CD4-positive, alpha-beta T cell treated with Interleukin-1 beta for 1 hour (primary cell): ENCODE measurements at regions not wholly inside any gene's neighbourhood (a gene's known extent, or its start where the extent isn't known, plus 50 kb on each side); places are given as distances from the start of the nearest gene placed in this dataset.

Experiments used
- DNase-seq, 2 donors: peaks; one replicate each; pipeline ENCODE4 v3.0.0-alpha.2; 2020 to 2022

DNA sequence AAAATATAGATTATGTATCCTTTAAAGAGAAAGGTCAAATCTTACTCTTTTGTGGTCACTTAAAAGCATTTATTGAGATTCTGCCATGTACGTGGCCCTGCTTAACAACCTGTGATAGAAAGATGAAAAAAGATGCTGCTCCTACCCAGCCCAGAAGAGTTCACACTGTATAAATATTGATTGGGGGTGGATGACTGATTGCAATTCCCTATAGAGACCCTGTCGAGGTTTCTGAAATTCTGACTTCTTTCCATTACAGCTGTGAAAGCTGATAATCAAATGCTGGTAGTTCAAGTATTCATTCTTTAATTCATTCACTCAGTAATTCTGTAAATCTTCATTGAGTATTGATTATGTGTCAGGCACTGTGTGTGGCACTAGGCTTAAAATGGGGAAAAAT, 114.1 kb upstream of the CHL1 start:
- no peak for DNase-seq

DNA sequence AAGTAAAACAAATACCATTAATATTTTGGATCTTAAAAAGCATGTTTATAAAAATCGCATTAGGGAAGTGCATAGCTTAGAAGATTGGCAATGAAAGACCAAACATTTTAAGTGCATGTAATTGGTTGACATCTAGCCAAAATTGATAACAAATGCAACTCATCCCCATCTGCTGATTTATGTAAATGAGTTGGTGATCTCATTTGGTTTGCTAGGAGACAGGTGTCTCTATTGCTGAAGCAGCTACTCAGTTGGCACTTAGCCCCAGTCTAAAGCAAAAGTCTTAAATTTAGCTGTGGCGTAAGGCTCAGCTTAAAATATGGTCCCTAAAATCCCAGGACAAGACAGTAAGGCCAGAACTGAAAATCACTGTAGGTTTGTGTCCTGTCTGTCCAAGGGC, 113.5 kb upstream of the CHL1 start:
- no peak for DNase-seq

DNA sequence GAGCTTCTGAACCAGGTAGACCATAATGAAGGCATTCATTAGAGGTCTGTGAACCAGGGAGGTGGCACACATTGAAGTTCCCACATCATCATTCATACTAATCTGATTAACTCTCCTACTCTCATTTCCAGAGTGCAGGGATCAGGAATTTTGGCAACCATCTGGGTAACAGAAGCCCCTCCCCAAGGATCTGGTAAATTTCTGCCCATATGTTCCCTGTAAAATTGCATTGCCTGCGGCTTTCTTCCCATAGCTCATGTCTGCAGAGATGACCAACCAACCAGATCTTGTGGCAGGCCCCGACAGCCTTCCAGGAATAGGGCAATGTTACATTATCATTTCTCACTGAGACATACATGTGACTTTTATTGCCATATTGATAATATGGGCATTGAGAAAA, 111.4 kb upstream of the CHL1 start:
- DNase-seq, result no peak

DNA sequence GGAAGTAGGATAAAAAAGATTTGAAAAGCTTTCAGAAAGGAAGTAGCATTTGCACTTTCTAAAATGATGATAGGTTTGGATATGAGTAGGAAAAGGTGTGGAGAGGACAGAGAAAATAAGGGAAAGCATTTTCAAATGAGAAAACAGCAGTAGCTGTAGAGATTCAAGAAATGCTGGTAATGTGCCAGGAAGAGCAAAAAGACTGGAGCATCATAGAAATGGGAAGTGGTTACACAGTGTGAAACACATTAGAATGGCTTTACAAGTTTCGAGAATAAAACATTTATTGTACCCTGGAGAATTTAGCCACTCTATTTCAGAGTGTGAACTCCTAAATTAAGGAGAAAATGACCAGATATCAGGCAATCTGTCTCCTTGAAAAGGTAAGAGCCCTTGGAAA, 108.3 kb upstream of the CHL1 start:
- no peak for DNase-seq

DNA sequence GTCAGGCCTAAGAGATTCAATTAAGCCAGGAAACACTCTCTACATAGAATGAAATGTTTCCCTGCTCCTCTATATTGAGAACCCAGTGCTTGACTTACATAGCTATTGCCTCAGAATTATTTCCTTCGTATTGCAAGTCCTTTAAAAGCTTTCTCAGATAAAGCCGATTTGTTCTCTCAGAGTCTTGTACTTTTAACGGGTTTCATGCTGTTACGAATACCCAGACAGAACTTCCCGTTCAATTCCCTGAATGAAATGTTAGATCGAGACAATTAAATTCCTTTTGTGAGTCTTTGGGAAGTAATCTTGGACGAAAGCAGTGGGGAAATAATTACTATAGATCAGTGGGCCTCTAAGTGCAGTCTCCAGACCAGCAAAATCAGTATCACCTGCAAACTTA, 102.8 kb upstream of the CHL1 start:
- DNase-seq, result no peak

DNA sequence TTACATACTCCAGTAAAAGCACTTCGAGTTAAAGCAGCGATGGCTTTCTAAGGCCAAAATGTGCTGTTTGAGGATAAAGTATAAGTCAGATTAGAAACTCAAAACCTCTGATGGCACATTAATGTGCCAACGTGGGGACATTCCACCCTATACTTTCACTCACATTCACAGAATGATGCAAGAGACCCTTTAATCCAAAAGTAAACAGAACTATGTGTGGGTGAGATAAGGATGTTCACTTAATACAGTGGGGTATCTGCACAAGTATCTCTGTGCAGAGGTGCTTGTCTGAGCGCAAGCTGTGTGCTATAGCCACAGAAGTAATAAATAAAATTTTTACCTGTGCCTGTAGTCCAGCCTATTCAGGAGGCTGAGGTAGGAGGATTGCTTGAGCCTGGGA, 100.3 kb upstream of the CHL1 start:
- DNase-seq, result no peak

DNA sequence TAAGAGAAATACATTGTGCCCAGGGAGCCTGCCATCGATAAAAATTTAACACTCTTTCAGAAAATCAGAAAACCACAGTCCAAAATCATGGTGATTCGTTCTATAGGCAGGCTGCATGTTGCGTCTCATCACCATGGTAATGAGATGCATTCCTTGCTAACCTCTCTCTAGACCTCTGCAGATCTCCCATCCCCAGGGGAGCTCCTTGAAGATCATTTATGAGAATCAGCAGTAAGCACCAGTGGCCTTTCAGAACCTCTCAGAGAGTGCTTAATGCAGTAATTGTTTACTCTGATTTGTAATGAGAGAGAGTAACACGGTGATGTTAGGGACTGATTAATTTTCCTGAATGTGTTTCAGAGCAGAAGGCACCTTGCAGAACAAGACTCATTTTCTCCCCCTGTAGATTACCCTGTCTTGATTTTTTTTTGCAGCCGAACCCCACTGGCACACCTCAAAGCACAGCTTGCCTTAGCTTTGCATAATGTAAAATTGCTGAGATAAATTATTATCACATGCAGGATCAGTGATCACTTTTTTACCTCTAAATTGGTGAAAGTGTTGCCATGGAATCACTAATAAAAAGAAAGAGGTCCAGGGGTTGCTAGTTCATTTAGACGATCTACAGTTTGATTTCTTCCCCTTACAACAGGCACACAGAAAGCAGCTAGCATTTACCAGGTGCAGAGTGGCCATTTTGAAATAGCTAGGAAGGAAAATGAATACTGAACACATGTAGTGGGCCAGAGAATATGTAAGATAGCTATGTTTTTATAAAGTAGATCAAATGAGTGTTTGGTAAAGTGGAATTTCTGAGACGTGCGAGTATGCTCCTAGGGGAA, 98.9 kb upstream of the CHL1 start:
- DNase-seq, result no peak

DNA sequence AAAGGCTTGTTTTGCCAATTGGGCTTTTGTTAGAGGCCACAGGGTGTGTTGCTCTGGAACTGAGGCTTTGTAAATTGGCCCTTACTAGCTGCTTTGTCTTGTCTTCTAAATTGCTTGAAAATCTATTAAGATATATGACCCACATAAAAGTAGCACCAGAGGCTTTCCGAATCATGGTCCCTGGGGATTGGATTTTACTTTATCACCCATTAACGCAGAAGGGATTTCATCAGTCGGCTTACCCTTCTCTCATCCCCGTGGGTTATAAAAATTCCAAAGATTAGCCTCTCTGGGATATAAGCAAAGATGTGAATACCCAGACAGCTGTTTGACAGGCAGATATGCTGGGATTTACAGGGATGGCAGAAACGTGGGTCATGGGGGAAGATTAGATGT, 98.3 kb upstream of the CHL1 start:
- no peak for DNase-seq

DNA sequence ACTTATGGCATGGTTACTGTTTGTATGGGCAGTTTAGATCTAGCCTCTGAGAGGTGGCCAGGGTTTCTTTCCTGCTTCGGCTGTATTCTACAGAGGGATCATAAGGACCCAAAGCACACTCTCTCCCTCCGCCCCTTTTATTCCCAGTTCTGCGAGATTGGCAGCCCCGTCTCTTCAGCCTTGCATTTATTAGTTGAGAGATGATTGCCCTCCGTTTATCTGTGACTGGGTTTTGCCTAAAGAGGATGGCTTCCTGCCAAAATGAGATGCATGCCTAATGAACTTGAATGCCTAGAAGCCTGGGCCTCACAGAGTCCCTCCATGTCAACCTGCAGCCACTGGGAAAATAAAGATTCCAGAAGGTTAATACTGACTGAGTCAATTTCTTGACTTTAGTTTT, 97.1 kb upstream of the CHL1 start:
- no peak for DNase-seq

DNA sequence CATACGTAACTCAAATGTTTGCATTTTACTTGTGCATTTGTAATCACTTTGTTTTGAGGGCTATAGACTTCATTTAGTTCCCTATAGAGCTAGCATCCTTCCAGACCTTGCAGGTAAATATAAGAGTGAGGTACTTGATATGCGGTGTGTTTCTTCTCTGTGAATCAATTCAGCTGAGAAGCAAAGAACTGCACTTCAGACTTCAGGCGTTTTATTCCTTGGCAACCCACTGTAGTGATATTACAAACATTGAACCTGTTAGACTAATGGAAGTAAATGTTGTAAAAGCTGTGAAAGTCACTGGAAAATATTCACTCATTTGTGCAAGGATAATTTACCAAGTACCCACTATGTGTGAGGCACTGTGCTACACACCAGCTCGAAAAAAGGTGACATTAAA, 94.1 kb upstream of the CHL1 start:
- DNase-seq, result no peak

DNA sequence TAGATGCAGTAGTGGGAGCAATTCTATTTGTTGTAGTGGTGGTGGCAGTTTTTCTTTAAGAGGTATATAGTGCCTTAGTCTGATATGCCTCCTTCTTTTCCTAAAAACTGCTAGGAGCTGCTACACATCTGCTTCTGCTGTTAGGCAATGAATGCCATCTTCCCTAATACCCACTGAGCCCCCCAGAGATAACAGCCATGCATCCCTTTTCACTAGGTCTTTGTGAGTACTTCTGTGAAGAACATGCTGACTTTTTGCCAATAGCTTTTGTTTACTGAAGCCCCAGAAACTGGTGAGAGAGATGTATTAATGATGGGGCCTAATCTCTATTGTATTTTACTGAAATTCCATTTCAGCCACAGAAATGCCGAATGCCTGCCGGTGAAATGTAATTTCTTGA, 92.6 kb upstream of the CHL1 start:
- DNase-seq, result no peak

DNA sequence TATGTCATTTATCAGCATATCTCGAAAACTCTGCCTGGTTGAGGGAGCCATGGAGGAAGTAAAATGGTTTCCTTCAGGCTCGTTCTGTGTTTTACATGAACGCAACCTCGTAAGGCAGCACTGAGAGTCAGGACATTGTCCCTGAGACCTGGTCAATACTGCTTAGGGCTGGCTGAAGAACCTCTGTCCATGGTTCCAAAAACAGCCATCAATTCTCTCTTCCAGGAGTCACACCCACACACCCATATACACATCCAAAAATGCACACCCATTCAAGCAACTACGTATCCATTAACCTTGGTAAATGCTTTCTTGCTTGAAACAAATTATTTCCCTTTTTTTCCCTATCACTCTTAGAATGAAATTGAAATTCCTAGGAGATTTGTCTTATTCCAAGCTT, 91.0 kb upstream of the CHL1 start:
- no peak for DNase-seq

DNA sequence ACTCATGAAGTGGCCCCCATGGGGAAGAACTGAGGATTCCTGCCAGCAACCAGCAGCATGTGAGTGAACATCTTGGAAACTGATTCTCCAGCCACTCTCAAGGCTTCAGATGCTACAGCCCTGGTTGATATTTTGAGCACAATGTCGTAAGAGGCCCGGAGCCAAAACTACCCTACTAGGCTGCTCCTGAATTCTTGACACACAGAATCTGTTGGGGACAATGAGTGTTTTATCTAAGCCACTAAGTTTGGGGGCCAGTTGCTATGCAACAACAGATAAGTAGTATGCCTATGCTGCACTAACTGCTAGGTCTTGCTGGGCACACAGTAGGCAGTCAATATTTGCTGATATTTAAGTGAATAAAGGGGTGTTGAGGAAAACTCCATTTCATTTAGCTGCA, 89.9 kb upstream of the CHL1 start:
- no peak for DNase-seq

DNA sequence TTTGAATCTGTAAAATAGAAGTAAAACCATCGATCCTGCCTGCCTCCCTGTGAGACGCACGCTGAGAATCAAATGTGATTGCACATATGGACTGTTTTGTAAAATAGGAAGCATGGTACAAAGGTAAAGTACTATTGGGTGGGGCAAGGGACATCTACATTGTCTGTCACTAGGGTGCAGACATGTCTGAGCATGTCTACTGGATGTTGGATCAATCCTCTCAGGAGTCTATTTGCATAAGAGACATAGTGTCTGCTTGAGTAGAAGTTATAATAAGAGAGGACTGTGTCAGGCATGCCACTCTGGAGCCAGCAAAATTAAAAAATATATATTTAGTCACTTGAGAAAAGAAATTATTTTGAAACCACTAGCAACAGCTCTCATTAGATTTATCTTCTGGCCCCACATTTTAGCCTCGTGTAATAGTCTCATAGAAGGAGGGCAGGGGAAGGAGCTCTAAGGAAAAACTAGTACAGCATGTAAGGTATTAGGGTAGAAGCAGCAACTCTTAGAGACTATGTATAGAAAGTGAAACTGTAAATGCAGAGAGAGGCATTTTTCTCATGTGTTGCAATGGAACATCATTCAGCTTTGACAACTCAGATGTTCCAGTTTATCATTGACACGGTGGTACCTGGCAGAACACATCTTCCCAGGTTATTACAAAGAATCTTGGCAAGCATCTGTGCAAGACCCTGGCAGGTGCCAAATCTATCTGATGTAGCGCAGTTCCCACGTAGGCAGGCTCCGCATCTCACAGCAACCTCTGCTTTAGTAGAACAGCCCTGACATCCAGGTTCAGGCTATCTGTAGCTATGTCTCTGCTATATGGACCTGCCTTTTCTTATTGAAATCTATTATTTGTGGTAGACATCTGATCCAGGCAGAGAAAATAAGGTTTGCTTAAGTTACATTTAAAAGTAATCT, 85.2 kb upstream of the CHL1 start:
- DNase-seq, result no peak

DNA sequence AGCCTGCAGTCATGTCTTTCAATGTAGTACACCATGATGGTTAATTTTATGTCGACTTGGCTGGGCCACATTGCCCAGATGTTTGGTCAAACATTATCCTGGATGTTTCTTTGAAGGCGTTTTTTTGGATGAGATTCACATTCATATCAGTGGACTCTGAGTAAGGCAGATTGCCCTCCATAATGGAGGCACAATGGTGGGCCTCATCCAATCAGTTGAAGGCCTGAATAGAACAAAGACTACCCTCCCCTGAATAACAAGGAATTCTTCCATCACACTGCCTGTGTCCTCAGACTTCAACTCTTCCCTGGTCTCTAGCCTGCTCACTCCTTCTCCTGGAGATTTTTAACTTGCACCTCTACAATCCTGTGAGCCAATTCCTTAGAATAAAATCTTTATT, 83.8 kb upstream of the CHL1 start:
- DNase-seq, result no peak

DNA sequence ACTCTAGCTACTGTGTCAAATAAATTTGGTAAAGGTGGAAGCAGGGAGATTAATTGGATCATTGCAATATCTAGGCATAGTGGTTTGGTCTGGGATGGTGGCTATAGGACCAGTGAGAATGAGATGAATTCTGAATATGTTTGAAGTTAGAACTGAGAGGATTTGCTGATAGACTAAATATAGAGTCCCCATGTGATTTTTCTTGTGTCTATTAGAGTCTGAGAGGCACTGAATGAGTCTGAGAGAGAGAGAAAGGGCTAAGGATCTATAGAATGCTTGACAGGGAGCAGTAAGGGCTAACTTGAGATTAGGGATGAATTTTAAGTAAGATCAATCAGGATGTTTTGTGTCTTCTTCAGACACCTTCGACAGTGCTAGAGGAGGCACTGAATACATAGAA, 77.9 kb upstream of the CHL1 start:
- DNase-seq, result no peak

DNA sequence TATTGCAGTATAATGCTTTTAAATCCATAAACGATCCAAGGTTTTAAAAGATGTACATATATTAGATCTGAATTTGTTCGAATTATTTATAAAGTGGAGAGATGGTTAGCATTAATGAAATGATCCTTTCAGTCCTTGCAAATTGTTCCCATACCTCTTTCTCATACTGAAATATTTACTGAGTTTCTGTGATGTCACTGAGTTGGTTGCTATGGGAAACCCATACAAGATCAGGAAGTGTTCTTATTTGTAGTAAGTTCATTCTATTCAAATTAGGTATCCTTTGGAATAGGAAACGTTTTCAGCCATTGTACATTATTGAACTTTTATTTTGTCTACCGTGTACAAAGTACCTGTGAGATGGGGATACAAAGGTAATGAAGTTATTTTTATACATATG, 73.2 kb upstream of the CHL1 start:
- DNase-seq, result no peak

DNA sequence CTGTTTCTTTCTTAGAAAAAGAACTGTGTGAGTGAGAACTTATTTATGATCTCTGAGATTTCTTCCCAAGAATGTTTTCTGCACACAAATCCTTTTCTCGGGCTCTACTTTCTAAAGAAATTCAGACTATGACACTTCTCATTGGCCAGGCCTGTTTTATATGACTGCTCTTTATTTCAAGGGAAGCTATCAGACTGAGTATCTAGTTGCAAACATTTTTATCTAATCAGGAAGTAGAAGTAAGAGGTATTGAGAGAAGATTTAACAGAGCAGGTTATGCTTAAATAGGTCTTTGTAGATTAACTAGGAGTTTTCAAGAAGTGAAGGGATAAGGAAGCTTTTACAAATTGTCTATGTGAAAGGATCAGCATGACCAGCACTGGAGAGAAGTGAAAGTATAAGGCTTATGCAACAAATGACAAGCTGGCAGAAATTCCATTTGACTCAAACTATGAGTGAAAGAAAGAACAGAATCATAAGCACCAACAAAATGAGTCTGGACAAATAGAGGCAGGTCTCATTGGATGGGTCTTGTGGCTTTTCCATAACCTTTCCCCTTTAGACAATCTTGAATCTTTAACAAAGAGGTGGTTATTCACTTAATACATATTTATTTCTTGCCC, 71.9 kb upstream of the CHL1 start:
- no peak for DNase-seq

DNA sequence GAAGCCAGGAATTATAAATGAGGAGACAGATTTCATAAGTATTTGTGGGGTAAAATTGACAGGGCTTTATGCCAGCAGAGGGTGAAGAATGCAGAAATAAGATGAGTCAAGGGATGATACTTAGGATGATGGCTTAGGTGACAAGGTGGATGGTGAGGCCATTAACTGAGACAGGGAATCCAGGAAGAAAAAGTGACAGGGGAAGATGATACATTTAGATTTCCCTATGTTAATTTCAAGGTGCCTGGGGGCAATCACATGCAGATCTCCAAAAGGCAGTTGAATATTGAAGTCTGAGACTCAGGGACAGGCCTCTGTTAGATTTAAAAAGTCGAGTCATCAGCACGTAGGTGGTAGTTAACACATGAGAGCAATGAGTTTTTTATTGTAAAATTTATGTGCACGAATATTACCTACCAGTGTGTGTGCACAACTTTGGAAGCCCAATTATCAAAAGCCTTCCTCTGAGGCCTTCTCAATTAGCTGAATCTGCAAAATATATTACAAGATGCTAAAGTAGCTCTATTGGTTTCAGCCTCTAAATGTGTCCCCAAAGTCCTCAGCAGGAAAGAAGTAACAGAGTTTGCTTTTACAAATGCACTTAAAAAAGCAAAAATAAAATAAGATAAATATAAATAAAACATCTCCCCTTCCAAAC, 67.9 kb upstream of the CHL1 start:
- DNase-seq, result no peak

DNA sequence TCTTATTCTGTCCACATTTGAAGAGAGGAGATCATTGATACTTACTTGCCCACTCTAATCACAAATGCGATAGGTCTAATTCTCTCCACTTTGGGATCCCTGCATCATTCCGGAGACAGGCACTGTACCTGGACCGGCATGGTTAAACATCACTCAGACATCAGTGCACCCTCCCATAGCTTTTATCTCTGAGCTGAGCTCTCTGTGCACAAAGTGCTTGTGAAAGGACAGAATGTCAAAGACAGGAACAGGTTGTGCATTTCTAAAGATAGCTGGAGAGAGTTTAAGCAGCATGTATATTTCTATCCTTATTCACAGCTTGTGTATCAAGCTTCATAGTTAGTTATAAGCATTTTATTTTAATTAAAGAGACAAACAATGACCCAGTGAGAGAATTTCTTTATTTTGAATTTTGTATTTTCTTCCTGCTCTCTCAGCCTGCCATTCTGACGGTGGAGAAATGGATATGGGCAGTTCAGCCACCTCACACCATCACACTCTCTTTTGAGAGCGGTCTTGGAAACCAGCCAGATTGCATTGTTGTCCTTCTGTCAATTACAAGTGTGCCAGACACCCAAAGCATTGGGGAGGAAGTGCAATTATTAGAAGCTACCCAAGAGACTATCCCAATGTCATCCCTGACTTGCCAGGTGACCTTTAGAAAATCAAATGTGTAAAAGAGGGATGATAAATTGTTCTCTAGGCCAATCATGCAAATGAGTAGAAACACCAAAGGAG, 65.2 kb upstream of the CHL1 start:
- DNase-seq, result no peak

DNA sequence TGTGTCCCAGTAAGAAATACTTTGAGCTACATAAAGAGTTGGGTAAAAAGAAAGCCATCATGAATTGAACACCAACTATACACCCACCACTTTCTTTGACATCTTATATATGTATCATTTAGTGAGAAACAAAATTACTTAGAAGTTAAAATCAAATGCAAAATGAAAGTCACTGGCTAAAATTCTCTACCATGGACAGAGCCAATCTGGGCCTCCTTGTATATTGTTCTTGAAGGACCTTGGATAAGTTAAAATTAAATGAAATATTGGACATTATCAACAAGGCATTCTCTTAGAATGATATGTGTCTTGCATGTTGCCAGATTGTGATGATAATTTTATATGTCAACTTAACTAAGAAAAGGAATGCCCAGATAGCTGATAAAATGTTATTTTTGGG, 64.2 kb upstream of the CHL1 start:
- no peak for DNase-seq

DNA sequence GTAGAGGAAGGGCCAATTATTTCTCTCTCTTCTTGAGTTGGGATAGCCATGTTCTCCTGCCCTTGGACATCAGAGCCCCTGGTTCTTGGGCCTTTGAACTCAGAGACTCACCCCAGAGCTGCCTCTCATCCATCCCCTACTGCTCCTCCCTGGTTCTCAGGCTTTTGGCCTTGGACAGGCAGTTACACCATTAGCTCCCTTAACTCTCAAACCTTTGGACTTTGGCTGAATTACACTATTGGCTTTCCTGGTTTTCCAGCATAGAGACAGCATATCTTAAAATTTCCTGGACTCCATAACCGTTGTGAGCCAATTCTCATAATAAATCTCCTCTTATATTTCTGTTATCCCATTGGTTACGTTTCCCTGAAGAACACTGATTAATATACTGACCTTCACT, 63.7 kb upstream of the CHL1 start:
- no peak for DNase-seq
